HCT116 (cell line): ENCODE measurements at regions not wholly inside any gene's neighbourhood (a gene's known extent, or its start where the extent isn't known, plus 50 kb on each side); places are given as distances from the start of the nearest gene placed in this dataset.

Source experiments
- ATAC-seq: fragments of 200-7000 bp; cut with Tn5 transposase; 2 replicates; pipeline ENCODE4 v1.9.1; 2020; ENCODE audit warnings: mild to moderate bottlenecking, moderate library complexity
- BruUV-seq: library from RNA; stranded (reverse); fragments of 400-500 nt; replicated peaks from 2 replicates; lab custom pipeline; 2021; lab: Mats Ljungman, UMichigan
- CTCF ChIA-PET: fragments of 300-600 bp; sonication (Branson Sonifier 250); formaldehyde crosslinking; loops from one replicate; lab custom pipeline; 2021; ENCODE audit warnings: antibody characterized with exemption; lab: Charles Lee
- POLR2A ChIA-PET: fragments of 300-600, 350-600 bp; sonication (Branson Sonifier 250); formaldehyde crosslinking; loops from one replicate; lab custom pipeline; 2021; ENCODE audit warnings: antibody characterized with exemption; lab: Charles Lee
- RAD21 ChIA-PET, 2 experiments: fragments of 300-600 bp; sonication (Branson Sonifier 250); formaldehyde crosslinking; loops; one replicate each; lab custom pipeline; 2023; ENCODE audit warnings: low total read pairs in 2 of 2; ENCODE audit not compliant: uncharacterized antibody in 2 of 2, unreplicated experiment in 2 of 2, low non-redundant PET in 1 of 2; lab: Charles Lee
- DNase-seq: peaks from one replicate; pipeline ENCODE4 v3.0.0-alpha.2; 2010; ENCODE audit warnings: low read depth, low spot score
- H2AFZ ChIP-seq: fragments of 200-600 bp; shearing (Covaris generic), sonication (generic); 2 replicates; pipeline ENCODE4 v1.6.1; 2017; ENCODE audit warnings: low read depth, mixed run types, mixed read lengths, antibody characterized with exemption, low read length; ENCODE audit not compliant: poor library complexity, severe bottlenecking
- H3K27ac ChIP-seq: 2 replicates; pipeline ENCODE4 v1.5.1; 2012; ENCODE audit warnings: low read depth, low read length
- H3K27me3 ChIP-seq: fragments of 200-600 bp; sonication (generic); 2 replicates; pipeline ENCODE4 v1.6.1; 2016; ENCODE audit warnings: mixed run types, low read length, mixed read lengths; ENCODE audit not compliant: insufficient read depth
- H3K36me3 ChIP-seq, 2 experiments: fragments of 200-500 bp in 1 of 2; fragments of 200-600 bp in 1 of 2; sonication (Bioruptor generic) in 1 of 2; sonication (generic) in 1 of 2; 2 replicates each; pipeline versions ENCODE4 v1.5.1 to v1.6.1; 2014 to 2016; ENCODE audit warnings: low read length in 2 of 2, inconsistent platforms in 1 of 2, mixed read lengths in 1 of 2, mixed run types in 1 of 2; ENCODE audit not compliant: insufficient read depth in 2 of 2, control insufficient read depth in 1 of 2
- H3K4me1 ChIP-seq, 2 experiments: fragments of 200-600 bp in 1 of 2; sonication (generic) in 1 of 2; 2 replicates each; pipeline versions ENCODE4 v1.5.1 to v1.6.1; 2012 to 2017; ENCODE audit warnings: low read length in 2 of 2, inconsistent platforms in 1 of 2, mild to moderate bottlenecking in 1 of 2, mixed read lengths in 1 of 2, mixed run types in 1 of 2, moderate library complexity in 1 of 2; ENCODE audit not compliant: insufficient read depth in 2 of 2, control insufficient read depth in 1 of 2
- H3K4me2 ChIP-seq: fragments of 200-600 bp; sonication (generic); 2 replicates; pipeline ENCODE4 v1.6.1; 2017; ENCODE audit warnings: mixed run types, low read length, mixed read lengths
- H3K4me3 ChIP-seq, 2 experiments: fragments of 200-600 bp in 1 of 2; sonication (generic) in 1 of 2; replicated peaks in 1 of 2; 2 replicates each; pipeline ENCODE4 v1.5.1; 2011 to 2016; ENCODE audit warnings: low read length in 2 of 2, control low read depth in 1 of 2, low read depth in 1 of 2, mild to moderate bottlenecking in 1 of 2, mixed read lengths in 1 of 2, mixed run types in 1 of 2
- H3K79me2 ChIP-seq: fragments of 200-600 bp; sonication (generic); 2 replicates; pipeline ENCODE4 v1.6.1; 2017; ENCODE audit warnings: mild to moderate bottlenecking, mixed run types, low read length, moderate library complexity, mixed read lengths; ENCODE audit not compliant: insufficient read depth
- H3K9ac ChIP-seq: fragments of 200-600 bp; sonication (generic); 2 replicates; pipeline ENCODE4 v1.6.1; 2016; ENCODE audit warnings: low read length, mixed read lengths
- H3K9me2 ChIP-seq: fragments of 200-600 bp; sonication (generic), shearing (Covaris generic); 2 replicates; pipeline ENCODE4 v1.6.1; 2017; ENCODE audit warnings: mixed run types, mild to moderate bottlenecking, moderate library complexity; ENCODE audit not compliant: insufficient read depth
- H3K9me3 ChIP-seq, 2 experiments: fragments of 200-500 bp in 1 of 2; fragments of 200-600 bp in 1 of 2; sonication (Bioruptor generic) in 1 of 2; sonication (generic) in 1 of 2; 2 replicates each; pipeline ENCODE4 v1.6.1; 2014 to 2017; ENCODE audit warnings: low read length in 2 of 2, mixed read lengths in 2 of 2, inconsistent platforms in 1 of 2, low read depth in 1 of 2, mild to moderate bottlenecking in 1 of 2, mixed run types in 1 of 2, moderate library complexity in 1 of 2; ENCODE audit not compliant: control insufficient read depth in 1 of 2, insufficient read depth in 1 of 2
- H4K20me1 ChIP-seq: fragments of 200-600 bp; sonication (generic), shearing (Covaris generic); 2 replicates; pipeline ENCODE4 v1.6.1; 2017; ENCODE audit warnings: mixed run types, mild to moderate bottlenecking, moderate library complexity; ENCODE audit not compliant: insufficient read depth
- CTCF ChIP-seq, 3 experiments: fragments of 200-600 bp in 1 of 3; sonication (generic) in 1 of 3; IDR thresholded peaks in 2 of 3; conservative IDR thresholded peaks in 1 of 3; 2 replicates each; pipeline ENCODE4 v1.5.1; 2012 to 2017; ENCODE audit warnings: low read depth in 2 of 3, low read length in 2 of 3, antibody characterized with exemption in 1 of 3, borderline replicate concordance in 1 of 3, control low read depth in 1 of 3, mild to moderate bottlenecking in 1 of 3, mixed read lengths in 1 of 3, mixed run types in 1 of 3, moderate library complexity in 1 of 3; ENCODE audit not compliant: insufficient read depth in 1 of 3
- ELF1 ChIP-seq: IDR thresholded peaks from 2 replicates; pipeline ENCODE4 v1.6.1; 2012; ENCODE audit warnings: low read depth, borderline replicate concordance
- EZH2 ChIP-seq: fragments of 200-600 bp; sonication (generic); IDR thresholded peaks from 2 replicates; pipeline ENCODE4 v1.6.1; 2017; ENCODE audit warnings: antibody characterized with exemption, mixed run types
- RAD21 ChIP-seq: IDR thresholded peaks from 2 replicates; pipeline ENCODE4 v1.6.1; 2012; ENCODE audit warnings: low read depth, mild to moderate bottlenecking
- YY1 ChIP-seq: IDR thresholded peaks from 2 replicates; pipeline ENCODE4 v1.6.1; 2011; ENCODE audit warnings: low read length, low read depth, moderate library complexity, mild to moderate bottlenecking; ENCODE audit not compliant: insufficient replicate concordance; ENCODE audit errors: extremely low read depth
- intact Hi-C: fragments of 100-400 bp; cut with micrococcal nuclease; formaldehyde crosslinking; loops from 2 replicates; pipeline ENCODE4 v1.10.0; 2022

- Histone ChIP-seq H3K9ac (no peak overlapping the region), H4K20me1 (no peaks in the 10 kb centered on the region), H3K9me3 (no peaks in the 10 kb centered on the region), H2AFZ (no peak overlapping the region)
- TF ChIP-seq CTCF (IDR thresholded peaks at IDR 0.05 in 2 of 3, conservative IDR thresholded peaks at IDR 0.05 in 1 of 3; ENCODE audit: borderline replicate concordance in 1 of 3, insufficient read depth in 1 of 3, low read depth in 2 of 3, low read length in 2 of 3) (peak; percentile 42 to 88 (median 56); a peak in 5 of 6 replicates), ELF1 (no peak), RAD21 (peak; percentile 62)
- TF ChIP-seq, all 23 proteins: peak for 2
- Histone ChIP-seq H3K27me3 (no peaks in the 10 kb centered on the region; the same call in 1 of the 2 replicates), H3K9me2 (no peaks in the 10 kb centered on the region), H3K4me1 (no peaks in the 10 kb centered on the region), H3K79me2 (no peaks in the 10 kb centered on the region), H3K4me2 (no peak overlapping the region), H3K4me3 (no peak overlapping the region), H3K27ac (no peak overlapping the region), H3K36me3 (no peaks in the 10 kb centered on the region)
- RAD21 ChIA-PET, result no interaction called here
- POLR2A ChIA-PET, result interaction anchor here (0.7 kb wide), 1 partner anchor 503 kb away, joined by 3 read pairs; no protein-coding TSS in a partner anchor
- peak; percentile 50 for DNase-seq
- BruUV-seq, result no TSS peak
- ATAC-seq, result 0 out of 2 replicates have a peak, but pooled peaks have one; percentile 46
- intact Hi-C loops, result loop anchor here (1.0 to 10.0 kb wide), 4 partner anchors 65 to 525 kb away; no protein-coding TSS in a partner anchor
- CTCF ChIA-PET, result interaction anchor here (1.0 to 1.2 kb wide), 2 partner anchors 10 to 13 kb away, joined by 3 read pairs; no protein-coding TSS in a partner anchor
Measured at GRCh38 chr15:81939604-81940440, 106.0 kb downstream of the MEX3B start.

- intact Hi-C loops, result loop anchor here (10.0 kb wide), 3 partner anchors 62 to 522 kb away; no protein-coding TSS in a partner anchor
- Histone ChIP-seq H3K36me3 (no peaks in the 10 kb centered on the region), H3K9ac (no peak overlapping the region), H3K4me1 (no peaks in the 10 kb centered on the region), H3K27ac (no peak overlapping the region), H3K4me2 (no peak overlapping the region), H3K9me2 (no peaks in the 10 kb centered on the region), H3K79me2 (no peaks in the 10 kb centered on the region), H2AFZ (no peak overlapping the region), H3K4me3 (no peak overlapping the region), H3K27me3 (no peaks in the 10 kb centered on the region; the same call in 1 of the 2 replicates), H4K20me1 (no peaks in the 10 kb centered on the region), H3K9me3 (no peaks in the 10 kb centered on the region)
- ATAC-seq (no peak), DNase-seq (no peak)
- ChIA-PET RAD21 (no interaction called here), POLR2A (no interaction called here), CTCF (no interaction called here)
- TF ChIP-seq EZH2, result no peak
- TF ChIP-seq RAD21, result no peak
- no peak for TF ChIP-seq YY1
- no TSS peak for BruUV-seq
Measured at GRCh38 chr15:81937189-81937588, 108.6 kb downstream of the MEX3B start.
